Transverse colon (tissue), 4 donors: ENCODE measurements at regions not wholly inside any gene's neighbourhood (a gene's known extent, or its start where the extent isn't known, plus 50 kb on each side); places are given as distances from the start of the nearest gene placed in this dataset.

ENCODE experiments used
- DNase-seq: peaks from one replicate; pipeline ENCODE4 v3.0.0-alpha.2; 2019
- H3K27ac ChIP-seq, 4 donors: fragments of 200-600 bp; sonication (generic); 2 replicates each; pipeline ENCODE4 v1.5.1; 2016 to 2018; ENCODE audit warnings: inconsistent platforms in 4 of 4
- H3K27me3 ChIP-seq: fragments of 200-600 bp; sonication (generic); 2 replicates; pipeline ENCODE4 v1.5.1; 2017; ENCODE audit warnings: inconsistent platforms
- H3K36me3 ChIP-seq, 4 donors: fragments of 200-600 bp; sonication (generic); 2 replicates each; pipeline ENCODE4 v1.5.1; 2017 to 2019; ENCODE audit warnings: inconsistent platforms in 4 of 4
- H3K4me1 ChIP-seq, 4 donors: fragments of 200-600 bp; sonication (generic); 2 replicates each; pipeline ENCODE4 v1.5.1; 2017 to 2020; ENCODE audit warnings: inconsistent platforms in 4 of 4
- H3K4me3 ChIP-seq, 4 donors: fragments of 200-600 bp; sonication (generic); 1 replicate in 1 of 4; 2 replicates in 3 of 4; pipeline versions ENCODE4 v1.5.1 to v1.6.1; 2017 to 2019; ENCODE audit warnings: inconsistent platforms in 4 of 4
- H3K9me3 ChIP-seq, 2 donors: fragments of 200-600 bp; sonication (generic); 2 replicates each; pipeline ENCODE4 v1.5.1; 2017 to 2019; ENCODE audit warnings: inconsistent platforms in 2 of 2
- EP300 ChIP-seq: sonication (generic); formaldehyde crosslinking; IDR thresholded peaks from one replicate; pipeline ENCODE4 v1.6.1; 2017; ENCODE audit warnings: antibody characterized with exemption, low read depth
- POLR2A ChIP-seq: fragments of 450-650 bp; IDR thresholded peaks from one replicate; pipeline ENCODE4 v1.6.1; 2016; ENCODE audit warnings: antibody characterized with exemption, mild to moderate bottlenecking, moderate library complexity
- POLR2AphosphoS5 ChIP-seq, 3 donors: sonication (generic); formaldehyde crosslinking; IDR thresholded peaks; one replicate each; pipeline ENCODE4 v1.6.1; 2016; ENCODE audit warnings: antibody characterized with exemption in 3 of 3
- WGBS, 2 donors: methylation state at CpG; one replicate each; pipeline ENCODE4 v1.1.5; 2018; ENCODE audit warnings: low coverage in 1 of 2; 5-methylcytosine and 5-hydroxymethylcytosine counted together
- in situ Hi-C, 4 donors: fragments of 200-750 bp; cut with MboI; loops; one replicate each; pipeline versions ENCODE4 v1.15.0 to v1.15.1; 2017; ENCODE audit warnings: low sequenced_read_pairs in 3 of 4, low pct_ligation_motif_present in 1 of 4, low pct_unique_long_range_greater_than_20kb in 1 of 4
- intact Hi-C: fragments of 100-400 bp; cut with DNase I; formaldehyde crosslinking; loops from one replicate; pipeline ENCODE4 v1.15.1; 2023; ENCODE audit warnings: low total_unique reads
- TF ChIP-seq, protein P1 (sequence below), 5 experiments: fragments of 200-600 bp in 3 of 5; fragments of 450-650 bp in 2 of 5; sonication (generic) in 3 of 5; IDR thresholded peaks; 1 replicate in 2 of 5; 2 replicates in 3 of 5; pipeline ENCODE4 v1.5.1; 2016 to 2017; ENCODE audit warnings: antibody characterized with exemption in 5 of 5, inconsistent platforms in 3 of 5, mild to moderate bottlenecking in 2 of 5, moderate library complexity in 1 of 5

DNA sequence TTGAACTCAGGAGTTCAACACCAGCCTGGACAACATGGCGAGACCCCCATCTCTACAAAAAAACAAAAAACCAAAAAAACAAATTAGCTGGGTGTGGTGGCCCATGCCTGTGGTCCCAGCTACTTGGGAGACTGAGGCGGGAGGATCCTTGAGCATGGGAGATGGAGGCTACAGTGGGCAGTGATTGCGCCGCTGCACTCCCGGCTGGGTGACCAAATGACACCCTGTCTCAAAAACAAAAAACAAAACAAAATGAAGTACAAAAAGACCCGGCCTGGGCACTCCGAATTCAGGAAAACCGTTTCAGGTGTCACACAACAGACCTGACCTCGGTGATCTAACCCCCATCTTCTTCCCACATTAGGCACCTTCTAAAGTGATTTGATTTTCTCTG lies 65.5 kb downstream of the INSIG1 start:
- intact Hi-C loops: no loop called here

DNA sequence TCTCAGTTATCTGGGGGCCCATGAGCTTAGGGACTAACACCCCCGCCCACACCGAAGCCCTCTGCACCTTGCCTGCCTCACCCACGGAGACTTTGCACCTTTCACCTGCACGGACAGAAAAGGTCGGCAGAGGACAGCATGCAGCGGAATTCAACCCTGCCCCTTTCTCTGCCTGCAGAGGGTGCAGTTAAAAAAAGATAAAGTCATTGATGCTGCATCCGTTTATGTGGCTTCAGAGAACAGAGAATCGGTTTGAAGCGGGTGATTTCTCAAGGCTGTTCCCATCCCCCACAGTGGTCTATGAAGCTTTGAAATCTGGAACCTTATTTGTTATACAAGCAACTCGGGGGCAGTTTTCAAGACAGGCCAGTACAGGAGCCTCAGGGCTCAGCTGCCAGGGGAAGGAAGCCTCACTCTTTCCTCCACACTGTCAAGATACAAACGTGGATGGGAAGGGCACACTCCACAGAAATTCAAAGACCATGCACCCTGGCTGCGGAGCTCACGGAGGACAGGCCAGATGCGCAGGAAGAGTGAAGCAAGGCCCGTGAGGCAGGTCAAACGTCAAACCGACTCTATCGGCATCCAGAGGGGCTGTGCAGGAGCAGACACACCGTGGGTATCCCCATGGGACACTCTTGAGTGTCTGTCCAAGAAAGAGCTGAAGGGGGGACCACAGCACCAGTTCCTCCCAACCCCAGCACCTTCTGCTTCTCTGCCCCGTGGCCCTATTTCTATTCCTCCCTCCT lies 66.3 kb downstream of the INSIG1 start:
- intact Hi-C loops (no loop called here), in situ Hi-C loops (loop anchor here in 1 of 4 donors (25.0 kb wide), 1 partner anchor 452 kb away; no protein-coding TSS in a partner anchor)
- Histone ChIP-seq H3K4me1 (no peaks in the 10 kb centered on the region), H3K4me3 (no peak overlapping the region), H3K9me3 (no peaks in the 10 kb centered on the region), H3K27me3 (peaks cover 66% of the 10 kb centered on the region), H3K36me3 (no peaks in the 10 kb centered on the region), H3K27ac (no peak overlapping the region)
- TF ChIP-seq POLR2A (no peak), EP300 (no peak), POLR2AphosphoS5 (IDR thresholded peaks at IDR 0.05) (no peak)
- no peak for DNase-seq
- 7 to 49% methylated on average over 7 to 20 of the region's 20 CpGs for WGBS, 2 donors

More for the DNA sequence above, 65.5 kb downstream of the INSIG1 start:
- WGBS, 2 donors: 78 to 84% methylated on average over 7 to 9 of the region's 9 CpGs
- Histone ChIP-seq H3K9me3 (no peaks in the 10 kb centered on the region), H3K4me3 (no peak overlapping the region), H3K36me3 (no peaks in the 10 kb centered on the region), H3K4me1 (no peaks in the 10 kb centered on the region), H3K27me3 (peaks cover 71% of the 10 kb centered on the region), H3K27ac (no peak overlapping the region)
- no peak for DNase-seq
- TF ChIP-seq POLR2AphosphoS5 (IDR thresholded peaks at IDR 0.05): no peak
- TF ChIP-seq POLR2A: no peak
- TF ChIP-seq EP300: no peak
- TF ChIP-seq, protein P1, sequence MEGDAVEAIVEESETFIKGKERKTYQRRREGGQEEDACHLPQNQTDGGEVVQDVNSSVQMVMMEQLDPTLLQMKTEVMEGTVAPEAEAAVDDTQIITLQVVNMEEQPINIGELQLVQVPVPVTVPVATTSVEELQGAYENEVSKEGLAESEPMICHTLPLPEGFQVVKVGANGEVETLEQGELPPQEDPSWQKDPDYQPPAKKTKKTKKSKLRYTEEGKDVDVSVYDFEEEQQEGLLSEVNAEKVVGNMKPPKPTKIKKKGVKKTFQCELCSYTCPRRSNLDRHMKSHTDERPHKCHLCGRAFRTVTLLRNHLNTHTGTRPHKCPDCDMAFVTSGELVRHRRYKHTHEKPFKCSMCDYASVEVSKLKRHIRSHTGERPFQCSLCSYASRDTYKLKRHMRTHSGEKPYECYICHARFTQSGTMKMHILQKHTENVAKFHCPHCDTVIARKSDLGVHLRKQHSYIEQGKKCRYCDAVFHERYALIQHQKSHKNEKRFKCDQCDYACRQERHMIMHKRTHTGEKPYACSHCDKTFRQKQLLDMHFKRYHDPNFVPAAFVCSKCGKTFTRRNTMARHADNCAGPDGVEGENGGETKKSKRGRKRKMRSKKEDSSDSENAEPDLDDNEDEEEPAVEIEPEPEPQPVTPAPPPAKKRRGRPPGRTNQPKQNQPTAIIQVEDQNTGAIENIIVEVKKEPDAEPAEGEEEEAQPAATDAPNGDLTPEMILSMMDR (IDR thresholded peaks at IDR 0.05): no peak
- in situ Hi-C loops: loop anchor here in 1 of 4 donors (25.0 kb wide), 1 partner anchor 451 kb away; no protein-coding TSS in a partner anchor

DNA sequence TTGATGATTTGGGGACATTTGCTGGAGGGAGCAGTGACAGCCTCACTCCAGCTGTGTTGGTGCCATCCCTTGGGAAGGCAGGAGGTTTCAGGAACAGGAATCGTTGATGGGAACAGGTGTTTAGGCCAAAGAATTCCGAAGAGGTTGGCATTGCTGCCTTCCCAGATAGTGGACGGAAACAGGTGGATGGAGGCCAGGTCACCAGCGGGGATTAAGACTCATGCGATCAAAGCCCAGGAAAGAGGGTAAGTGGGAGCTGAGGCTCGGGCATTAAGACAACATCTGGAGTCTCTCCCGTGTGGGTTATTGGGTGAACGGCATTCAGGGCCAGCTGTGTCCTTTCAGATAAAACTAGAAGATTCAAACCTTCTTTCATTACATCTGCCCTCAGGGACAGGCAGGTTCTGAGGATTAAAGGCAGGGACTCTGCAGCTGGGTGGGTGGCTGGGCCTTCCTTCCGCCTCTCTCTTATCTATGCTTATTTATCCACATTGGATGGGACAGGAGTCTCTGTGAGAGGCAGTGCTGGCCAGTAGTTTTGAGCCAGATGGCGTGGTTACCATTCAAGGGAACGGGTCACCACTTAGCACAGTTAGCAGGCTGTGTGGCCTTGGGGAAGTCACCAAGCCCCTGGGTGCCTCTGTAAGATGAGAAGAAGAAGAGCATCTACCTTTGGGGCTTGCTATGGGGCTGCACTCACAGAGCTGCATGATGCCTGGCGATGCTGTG lies 67.6 kb downstream of the INSIG1 start:
- Histone ChIP-seq H3K36me3 (no peaks in the 10 kb centered on the region), H3K27ac (no peak overlapping the region), H3K4me1 (no peaks in the 10 kb centered on the region), H3K27me3 (peaks cover 68% of the 10 kb centered on the region), H3K4me3 (no peak overlapping the region), H3K9me3 (no peaks in the 10 kb centered on the region)
- intact Hi-C loops (no loop called here), in situ Hi-C loops (loop anchor here in 1 of 4 donors (25.0 kb wide), 1 partner anchor 453 kb away; no protein-coding TSS in a partner anchor)
- 68 to 73% methylated on average over 3 to 12 of the region's 12 CpGs for WGBS, 2 donors
- no peak for DNase-seq
- TF ChIP-seq POLR2A: no peak
- TF ChIP-seq, protein P1 (IDR thresholded peaks at IDR 0.05): no peak

DNA sequence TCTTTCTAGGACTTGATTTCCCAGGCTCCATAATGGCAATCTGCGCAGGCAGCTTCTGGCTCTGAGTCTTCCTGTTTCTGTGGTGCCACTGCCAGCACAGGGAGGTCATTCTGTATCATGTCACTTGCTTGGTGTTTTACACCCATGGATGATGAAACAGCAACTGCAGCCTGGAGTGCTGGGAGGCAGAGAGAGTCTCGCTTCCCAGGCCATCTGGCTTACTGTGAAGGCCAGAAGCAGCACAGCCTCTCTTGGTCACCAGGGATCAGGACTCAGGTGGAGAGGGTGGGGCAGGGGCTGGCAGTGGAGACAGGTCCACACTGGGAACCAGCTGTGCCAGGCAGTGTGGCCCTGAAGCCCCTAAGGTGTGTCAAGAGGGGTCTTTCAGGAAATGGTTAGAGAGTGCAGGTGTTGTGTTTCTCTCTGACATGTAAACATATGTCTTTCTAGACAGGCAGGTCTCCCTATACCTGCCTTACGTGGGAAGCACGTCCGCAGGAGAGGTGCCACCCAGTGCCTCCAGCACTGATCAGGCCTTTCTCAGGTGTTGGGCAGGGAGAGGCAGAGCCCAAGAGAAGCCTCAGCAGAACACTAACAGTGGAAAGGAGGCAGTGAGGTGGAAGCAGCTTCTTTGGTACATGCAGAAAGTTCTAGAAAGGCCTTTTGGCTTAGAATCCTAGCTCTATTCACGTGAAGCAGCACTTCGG lies 71.4 kb downstream of the INSIG1 start:
- peaks cover 69% of the 10 kb centered on the region for H3K27me3 ChIP-seq
- intact Hi-C loops: no loop called here
- WGBS, 2 donors: 71% methylated on average over 7 of the region's 7 CpGs; no CpG with 5 or more reads in 1 of the 2 donors
- H3K36me3 ChIP-seq: no peaks in the 10 kb centered on the region
- no peak for DNase-seq
- H3K9me3 ChIP-seq: no peaks in the 10 kb centered on the region
- in situ Hi-C loops: loop anchor here in 1 of 4 donors (25.0 kb wide), 1 partner anchor 457 kb away; no protein-coding TSS in a partner anchor
- peaks cover 18 to 25% (median 22%) of the 10 kb centered on the region in 4 donors for H3K4me1 ChIP-seq
- TF ChIP-seq, protein P1 (IDR thresholded peaks at IDR 0.05): no peak
- TF ChIP-seq POLR2AphosphoS5 (IDR thresholded peaks at IDR 0.05) (no peak), EP300 (no peak), POLR2A (no peak)
- no peak overlapping the region for H3K4me3 ChIP-seq
- H3K27ac ChIP-seq: no peak overlapping the region
